ENCODE measurements at regions not wholly inside any gene's neighbourhood (a gene's known extent, or its start where the extent isn't known, plus 50 kb on each side); places are given as distances from the start of the nearest gene placed in this dataset.

DNA sequence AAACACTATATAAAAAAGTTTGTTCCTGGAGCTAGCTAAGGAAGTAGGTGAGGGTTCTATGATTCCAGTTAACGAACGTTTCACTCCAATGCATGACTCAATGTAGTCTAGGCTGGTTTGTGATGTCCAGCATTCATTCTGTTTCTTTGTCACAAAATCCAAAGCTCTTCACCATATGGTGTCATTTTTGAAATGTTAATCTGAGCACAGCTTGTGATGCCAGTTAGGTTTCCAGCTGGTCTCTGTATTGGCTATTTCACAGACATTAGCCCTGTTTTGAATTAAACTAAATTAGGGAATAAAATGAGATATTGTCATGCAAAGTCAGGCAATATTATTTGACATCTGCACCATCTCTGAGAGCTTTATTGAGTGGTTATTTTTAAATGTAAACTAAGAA lies 159.4 kb downstream of the RBM43 start:
- Histone ChIP-seq H3K27ac (ENCODE audit: low read depth in 1 of 2, low read length in 2 of 2) (no peak overlapping the region), H3K27me3 (ENCODE audit: control insufficient read depth in 4 of 4, insufficient read depth in 4 of 4, low read length in 3 of 4) (no peaks in the 10 kb centered on the region), H3K9ac (ENCODE audit: low read depth in 1 of 2, low read length in 2 of 2) (no peak overlapping the region), H3K36me3 (ENCODE audit: control insufficient read depth in 4 of 4, insufficient read depth in 3 of 4, low read depth in 1 of 4, low read length in 3 of 4) (no peaks in the 10 kb centered on the region), H3K4me3 (ENCODE audit: low read depth in 1 of 3, low read length in 3 of 3) (no peak overlapping the region), H3K4me1 (ENCODE audit: control insufficient read depth in 4 of 4, insufficient read depth in 4 of 4, low read length in 3 of 4) (no peaks in the 10 kb centered on the region), H3K9me3 (ENCODE audit: control insufficient read depth in 4 of 4, low read length in 3 of 4) (peaks cover 0 to 10% (median 0%) of the 10 kb centered on the region in 4 donors)
- 78% methylated on average over 2 of the region's 2 CpGs for WGBS
- TF ChIP-seq, protein P1, sequence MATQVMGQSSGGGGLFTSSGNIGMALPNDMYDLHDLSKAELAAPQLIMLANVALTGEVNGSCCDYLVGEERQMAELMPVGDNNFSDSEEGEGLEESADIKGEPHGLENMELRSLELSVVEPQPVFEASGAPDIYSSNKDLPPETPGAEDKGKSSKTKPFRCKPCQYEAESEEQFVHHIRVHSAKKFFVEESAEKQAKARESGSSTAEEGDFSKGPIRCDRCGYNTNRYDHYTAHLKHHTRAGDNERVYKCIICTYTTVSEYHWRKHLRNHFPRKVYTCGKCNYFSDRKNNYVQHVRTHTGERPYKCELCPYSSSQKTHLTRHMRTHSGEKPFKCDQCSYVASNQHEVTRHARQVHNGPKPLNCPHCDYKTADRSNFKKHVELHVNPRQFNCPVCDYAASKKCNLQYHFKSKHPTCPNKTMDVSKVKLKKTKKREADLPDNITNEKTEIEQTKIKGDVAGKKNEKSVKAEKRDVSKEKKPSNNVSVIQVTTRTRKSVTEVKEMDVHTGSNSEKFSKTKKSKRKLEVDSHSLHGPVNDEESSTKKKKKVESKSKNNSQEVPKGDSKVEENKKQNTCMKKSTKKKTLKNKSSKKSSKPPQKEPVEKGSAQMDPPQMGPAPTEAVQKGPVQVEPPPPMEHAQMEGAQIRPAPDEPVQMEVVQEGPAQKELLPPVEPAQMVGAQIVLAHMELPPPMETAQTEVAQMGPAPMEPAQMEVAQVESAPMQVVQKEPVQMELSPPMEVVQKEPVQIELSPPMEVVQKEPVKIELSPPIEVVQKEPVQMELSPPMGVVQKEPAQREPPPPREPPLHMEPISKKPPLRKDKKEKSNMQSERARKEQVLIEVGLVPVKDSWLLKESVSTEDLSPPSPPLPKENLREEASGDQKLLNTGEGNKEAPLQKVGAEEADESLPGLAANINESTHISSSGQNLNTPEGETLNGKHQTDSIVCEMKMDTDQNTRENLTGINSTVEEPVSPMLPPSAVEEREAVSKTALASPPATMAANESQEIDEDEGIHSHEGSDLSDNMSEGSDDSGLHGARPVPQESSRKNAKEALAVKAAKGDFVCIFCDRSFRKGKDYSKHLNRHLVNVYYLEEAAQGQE (IDR thresholded peaks at IDR 0.05): no peak
- TF ChIP-seq TAF1 (conservative IDR thresholded peaks at IDR 0.05) (no peak), NR2F2 (IDR thresholded peaks at IDR 0.05) (no peak), MAX (IDR thresholded peaks at IDR 0.05) (no peak), YY1 (IDR thresholded peaks at IDR 0.05) (no peak), CTCF (IDR thresholded peaks at IDR 0.05; ENCODE audit: low read depth, low read length, missing input control) (no peak), HNF4G (IDR thresholded peaks at IDR 0.05) (no peak), ZBTB33 (IDR thresholded peaks at IDR 0.05) (no peak), ATF3 (IDR thresholded peaks at IDR 0.05) (no peak), SP1 (IDR thresholded peaks at IDR 0.05) (no peak), GABPA (IDR thresholded peaks at IDR 0.05 in 1 of 2, conservative IDR thresholded peaks at IDR 0.05 in 1 of 2) (no peak), FOXA2 (IDR thresholded peaks at IDR 0.05) (no peak)
- DNase-seq (ENCODE audit: low spot score): no peak

DNA sequence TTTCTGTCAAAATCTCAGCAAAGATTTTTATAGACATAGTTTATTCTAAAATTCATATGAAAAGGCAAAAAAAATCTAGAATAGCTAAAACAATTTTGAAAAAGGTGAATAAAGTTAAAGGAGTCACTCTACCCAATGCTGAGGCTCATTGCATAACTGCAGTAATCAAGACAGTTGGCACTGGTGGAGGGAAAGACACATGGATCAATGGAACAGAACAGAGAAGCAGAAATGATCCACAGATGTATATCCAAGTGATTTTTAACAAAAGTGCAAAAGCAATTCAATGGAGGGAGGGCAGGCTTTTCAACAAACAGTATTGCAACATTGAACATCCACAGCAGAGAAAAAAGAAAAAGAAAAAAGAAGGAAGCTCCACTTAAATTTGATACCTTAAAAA lies 162.8 kb downstream of the RBM43 start:
- TF ChIP-seq FOXA1 (IDR thresholded peaks at IDR 0.05): no peak
- TF ChIP-seq ATF3 (IDR thresholded peaks at IDR 0.05): no peak
- Histone ChIP-seq H3K9ac (ENCODE audit: low read depth in 1 of 2, low read length in 2 of 2) (no peak overlapping the region), H3K4me3 (ENCODE audit: low read depth in 1 of 3, low read length in 3 of 3) (no peak overlapping the region), H3K27ac (ENCODE audit: low read depth in 1 of 2, low read length in 2 of 2) (no peak overlapping the region), H3K4me1 (ENCODE audit: control insufficient read depth in 4 of 4, insufficient read depth in 4 of 4, low read length in 3 of 4) (no peaks in the 10 kb centered on the region), H3K27me3 (ENCODE audit: control insufficient read depth in 4 of 4, insufficient read depth in 4 of 4, low read length in 3 of 4) (no peaks in the 10 kb centered on the region), H3K36me3 (ENCODE audit: control insufficient read depth in 4 of 4, insufficient read depth in 3 of 4, low read depth in 1 of 4, low read length in 3 of 4) (no peaks in the 10 kb centered on the region), H3K9me3 (ENCODE audit: control insufficient read depth in 4 of 4, low read length in 3 of 4) (peaks cover 0 to 2% (median 0%) of the 10 kb centered on the region in 4 donors)
- DNase-seq (ENCODE audit: low spot score): no peak

Data from liver (tissue), 8 donors.